Endothelial cell of umbilical vein (primary cell): ENCODE measurements at regions not wholly inside any gene's neighbourhood (a gene's known extent, or its start where the extent isn't known, plus 50 kb on each side); places are given as distances from the start of the nearest gene placed in this dataset.

Source experiments
- BruUV-seq: library from RNA; stranded (reverse); fragments of 400-500 nt; replicated peaks from 2 replicates; lab custom pipeline; 2021; lab: Mats Ljungman, UMichigan
- CTCF ChIA-PET: fragments of 300-600, 350-600 bp; sonication (Branson Sonifier 250); formaldehyde crosslinking; loops from one replicate; lab custom pipeline; 2021; ENCODE audit warnings: antibody characterized with exemption, inconsistent platforms; lab: Charles Lee
- POLR2A ChIA-PET: fragments of 300-600, 350-600 bp; sonication (Branson Sonifier 250); formaldehyde crosslinking; loops from one replicate; lab custom pipeline; 2021; ENCODE audit warnings: antibody characterized with exemption, inconsistent platforms; lab: Charles Lee
- DNase-seq: peaks from one replicate; pipeline ENCODE4 v3.0.0-alpha.2; 2011; ENCODE audit warnings: low read depth, low spot score
- FAIRE-seq: peaks from 2 replicates; lab custom pipeline; 2011; peaks lifted over from hg19 to GRCh38; lab: Jason Lieb, UNC
- H2AFZ ChIP-seq: 2 replicates; pipeline ENCODE4 v1.6.0; 2012; ENCODE audit warnings: low read depth, low read length, control low read depth, inconsistent platforms
- H3K27ac ChIP-seq: 2 replicates; pipeline ENCODE4 v1.5.1; 2011; ENCODE audit warnings: low read depth, mild to moderate bottlenecking, control low read depth, low read length, moderate library complexity; ENCODE audit not compliant: insufficient read depth
- H3K27me3 ChIP-seq, 2 experiments: 2 replicates each; pipeline versions ENCODE4 v1.6.0 to v1.6.1; 2011; ENCODE audit warnings: low read length in 2 of 2, mixed read lengths in 1 of 2; ENCODE audit not compliant: control insufficient read depth in 2 of 2, insufficient read depth in 2 of 2
- H3K36me3 ChIP-seq, 2 experiments: 2 replicates in 1 of 2; 3 replicates in 1 of 2; pipeline ENCODE4 v1.5.1; 2011; ENCODE audit warnings: low read length in 2 of 2, mild to moderate bottlenecking in 1 of 2, moderate library complexity in 1 of 2; ENCODE audit not compliant: control insufficient read depth in 2 of 2, insufficient read depth in 2 of 2; ENCODE audit errors: extremely low read depth in 1 of 2
- H3K4me1 ChIP-seq: 3 replicates; pipeline ENCODE4 v1.5.1; 2011; ENCODE audit warnings: mild to moderate bottlenecking, low read length; ENCODE audit not compliant: control insufficient read depth, insufficient read depth; ENCODE audit errors: extremely low read depth
- H3K4me2 ChIP-seq: 2 replicates; pipeline ENCODE4 v1.6.1; 2011; ENCODE audit warnings: low read length, control low read depth, mixed read lengths; ENCODE audit not compliant: insufficient read depth
- H3K4me3 ChIP-seq, 3 experiments: fragments of 200-600 bp in 1 of 3; sonication (generic), shearing (Covaris generic) in 1 of 3; replicated peaks in 1 of 3; 2 replicates each; pipeline ENCODE4 v1.5.1; 2011 to 2016; ENCODE audit warnings: control low read depth in 3 of 3, low read length in 3 of 3, mild to moderate bottlenecking in 2 of 3, inconsistent platforms in 1 of 3, low read depth in 1 of 3, moderate library complexity in 1 of 3; ENCODE audit not compliant: insufficient read depth in 1 of 3
- H3K79me2 ChIP-seq: 2 replicates; pipeline ENCODE4 v1.6.0; 2012; ENCODE audit warnings: low read length, inconsistent platforms; ENCODE audit not compliant: control insufficient read depth, insufficient read depth
- H3K9ac ChIP-seq: replicated peaks from 2 replicates; pipeline ENCODE3; 2011; ENCODE audit warnings: low read length, control low read depth; ENCODE audit not compliant: insufficient read depth; ENCODE audit errors: extremely low read depth
- H3K9me1 ChIP-seq: replicated peaks from 3 replicates; pipeline ENCODE4 v1.6.0; 2011; ENCODE audit warnings: mild to moderate bottlenecking, low read length; ENCODE audit not compliant: control insufficient read depth, insufficient read depth; ENCODE audit errors: extremely low read depth
- H3K9me3 ChIP-seq: replicated peaks from 2 replicates; pipeline ENCODE4 v1.5.1; 2012; ENCODE audit warnings: low read length, inconsistent platforms; ENCODE audit not compliant: control insufficient read depth, insufficient read depth
- H4K20me1 ChIP-seq: replicated peaks from 2 replicates; pipeline ENCODE3; 2011; ENCODE audit warnings: mild to moderate bottlenecking, low read length; ENCODE audit not compliant: control insufficient read depth, insufficient read depth; ENCODE audit errors: extremely low read depth
- CTCF ChIP-seq, 2 donors: IDR thresholded peaks; 1 replicate in 1 of 2; 2 replicates in 1 of 2; pipeline ENCODE4 v1.5.1; 2011; ENCODE audit warnings: low read length in 2 of 2, mild to moderate bottlenecking in 2 of 2, moderate library complexity in 2 of 2, control low read depth in 1 of 2, inconsistent platforms in 1 of 2, low read depth in 1 of 2; ENCODE audit not compliant: insufficient read depth in 1 of 2; ENCODE audit errors: extremely low read depth in 1 of 2
- EZH2 ChIP-seq: IDR thresholded peaks from 2 replicates; pipeline ENCODE4 v1.6.1; 2012; ENCODE audit warnings: borderline replicate concordance, low read depth, mild to moderate bottlenecking, moderate library complexity, low read length, inconsistent platforms; ENCODE audit not compliant: severe bottlenecking
- FOS ChIP-seq: IDR thresholded peaks from 2 replicates; pipeline ENCODE4 v1.6.1; 2011; ENCODE audit warnings: mild to moderate bottlenecking, low read length, moderate library complexity, borderline replicate concordance; ENCODE audit not compliant: insufficient read depth
- GATA2 ChIP-seq: IDR thresholded peaks from 2 replicates; pipeline ENCODE4 v1.7.0; 2011; ENCODE audit warnings: low read depth, mild to moderate bottlenecking, moderate library complexity, mixed read lengths, low read length; ENCODE audit not compliant: insufficient read length, insufficient read depth
- JUN ChIP-seq: IDR thresholded peaks from 2 replicates; pipeline ENCODE4 v1.6.1; 2011; ENCODE audit warnings: borderline replicate concordance, low read depth; ENCODE audit not compliant: insufficient read length, insufficient read depth
- MAX ChIP-seq: IDR thresholded peaks from 2 replicates; pipeline ENCODE4 v1.6.1; 2011; ENCODE audit not compliant: insufficient read depth, insufficient read length
- MYC ChIP-seq: IDR thresholded peaks from one replicate; pipeline ENCODE4 v1.6.1; 2011; ENCODE audit warnings: mild to moderate bottlenecking, low read depth, low read length
- POLR2A ChIP-seq: IDR thresholded peaks from 2 replicates; pipeline ENCODE4 v1.6.1; 2012; ENCODE audit warnings: low read depth, mild to moderate bottlenecking, control low read depth, low read length
- POLR2AphosphoS5 ChIP-seq: IDR thresholded peaks from 2 replicates; pipeline ENCODE4 v1.6.1; 2012; ENCODE audit warnings: low read depth, mild to moderate bottlenecking, control low read depth, low read length, moderate library complexity; ENCODE audit not compliant: insufficient read depth
- dilution Hi-C: fragments of 300-500 bp; cut with MboI; formaldehyde crosslinking; loops from one replicate; pipeline ENCODE4 v1.15.0; 2019; ENCODE audit warnings: low sequenced_read_pairs; ENCODE audit not compliant: extremely low pct_ligation_motif_present
- intact Hi-C: fragments of 100-400 bp; cut with micrococcal nuclease; formaldehyde crosslinking; loops from one replicate; pipeline ENCODE4 v1.10.0; 2022

- DNase-seq (no peak), FAIRE-seq (no peak)
- intact Hi-C loops (no loop called here), dilution Hi-C loops (no loop called here)
- Histone ChIP-seq H3K4me1 (no peaks in the 10 kb centered on the region), H3K4me2 (no peak overlapping the region), H4K20me1 (no peaks in the 10 kb centered on the region), H3K9ac (no peak overlapping the region), H3K27ac (no peak overlapping the region), H3K9me3 (no peaks in the 10 kb centered on the region), H3K27me3 (no peaks in the 10 kb centered on the region), H3K36me3 (no peaks in the 10 kb centered on the region), H3K79me2 (no peaks in the 10 kb centered on the region), H3K4me3 (no peak overlapping the region), H2AFZ (no peak overlapping the region), H3K9me1 (no peaks in the 10 kb centered on the region)
- POLR2A ChIA-PET, result no interaction called here
- CTCF ChIA-PET, result no interaction called here
- TF ChIP-seq EZH2 (no peak), GATA2 (no peak), POLR2A (no peak), MYC (no peak), MAX (no peak)
- no TSS peak for BruUV-seq
Measured at GRCh38 chr5:36370073-36370472, 68.4 kb upstream of the RANBP3L start.

- no peak overlapping the region for H3K4me2 ChIP-seq
- no peaks in the 10 kb centered on the region for H3K27me3 ChIP-seq
- H3K27ac ChIP-seq, result no peak overlapping the region
- POLR2A ChIA-PET, result no interaction called here
- no peaks in the 10 kb centered on the region for H3K79me2 ChIP-seq
- BruUV-seq, result no TSS peak
- no peaks in the 10 kb centered on the region for H3K36me3 ChIP-seq
- CTCF ChIA-PET, result no interaction called here
- no peak overlapping the region for H2AFZ ChIP-seq
- no peaks in the 10 kb centered on the region for H4K20me1 ChIP-seq
- DNase-seq (no peak), FAIRE-seq (no peak)
- no peaks in the 10 kb centered on the region for H3K4me1 ChIP-seq
- dilution Hi-C loops, result no loop called here
- H3K9me3 ChIP-seq, result no peaks in the 10 kb centered on the region
- intact Hi-C loops, result no loop called here
- H3K4me3 ChIP-seq, result no peak overlapping the region
- no peak overlapping the region for H3K9ac ChIP-seq
- H3K9me1 ChIP-seq, result no peaks in the 10 kb centered on the region
- no peak for TF ChIP-seq MAX
- TF ChIP-seq POLR2A, result no peak
- no peak for TF ChIP-seq MYC
- TF ChIP-seq EZH2, result no peak
- TF ChIP-seq GATA2, result no peak
- no peak for TF ChIP-seq JUN
- no peak for TF ChIP-seq POLR2AphosphoS5
- no peak for TF ChIP-seq FOS
- no peak for TF ChIP-seq CTCF (IDR thresholded peaks at IDR 0.05; ENCODE audit: extremely low read depth in 1 of 2, insufficient read depth in 1 of 2, low read depth in 1 of 2, low read length in 2 of 2)
Measured at GRCh38 chr5:36371366-36371765, 69.7 kb upstream of the RANBP3L start.
